NOMO-1 treated with DMSO at 0.1 percent for 48 hours (cell line): ENCODE measurements at regions not wholly inside any gene's neighbourhood (a gene's known extent, or its start where the extent isn't known, plus 50 kb on each side); places are given as distances from the start of the nearest gene placed in this dataset.
A peak's percentile ranks its signal among the peaks of the same experiment; 100 is the strongest.

Experiments used
- DNase-seq: peaks from one replicate; lab custom pipeline; 2025; ENCODE audit not compliant: unreplicated experiment; lab: John Stamatoyannopoulos, UW

GRCh38 chr1:232291261-232291660 lies 338.7 kb downstream of the SIPA1L2 start:
- no peak for DNase-seq

GRCh38 chr1:232290570-232290969 lies 339.4 kb downstream of the SIPA1L2 start:
- no peak for DNase-seq

- no peak for DNase-seq
Observed at GRCh38 chr1:232287676-232288569, 342.0 kb downstream of the SIPA1L2 start.

GRCh38 chr1:232285138-232285537 lies 344.8 kb downstream of the SIPA1L2 start:
- DNase-seq, result no peak

GRCh38 chr1:232283864-232284263 lies 346.1 kb downstream of the SIPA1L2 start:
- no peak for DNase-seq

GRCh38 chr1:232282498-232282897 lies 347.4 kb downstream of the SIPA1L2 start:
- no peak for DNase-seq

- DNase-seq, result no peak
Observed at GRCh38 chr1:232280910-232281309, 349.0 kb downstream of the SIPA1L2 start.

GRCh38 chr1:232279909-232280400 lies 350.0 kb downstream of the SIPA1L2 start:
- no peak for DNase-seq

- DNase-seq, result no peak
Observed at GRCh38 chr1:232278925-232279324, 351.0 kb downstream of the SIPA1L2 start.

- no peak for DNase-seq
Observed at GRCh38 chr1:232276651-232277050, 353.3 kb downstream of the SIPA1L2 start.

- no peak for DNase-seq
Observed at GRCh38 chr1:232274999-232275710, 354.8 kb downstream of the SIPA1L2 start.

GRCh38 chr1:232274236-232274855 lies 355.6 kb downstream of the SIPA1L2 start:
- peak; percentile 31 for DNase-seq

- DNase-seq, result no peak
Observed at GRCh38 chr1:232273011-232273410, 356.9 kb downstream of the SIPA1L2 start.

- DNase-seq, result peak; percentile 55
Observed at GRCh38 chr1:232271991-232272589, 357.8 kb downstream of the SIPA1L2 start.

- DNase-seq, result no peak
Observed at GRCh38 chr1:232271299-232271698, 358.6 kb downstream of the SIPA1L2 start.

GRCh38 chr1:232269988-232270387 lies 359.9 kb downstream of the SIPA1L2 start:
- DNase-seq, result no peak

GRCh38 chr1:232267837-232268598 lies 361.9 kb downstream of the SIPA1L2 start:
- no peak for DNase-seq

GRCh38 chr1:232267092-232267836 lies 362.7 kb downstream of the SIPA1L2 start:
- DNase-seq, result no peak

- DNase-seq, result no peak
Observed at GRCh38 chr1:232263452-232263851, 366.5 kb downstream of the SIPA1L2 start.

GRCh38 chr1:232262991-232263390 lies 366.9 kb downstream of the SIPA1L2 start:
- DNase-seq, result no peak
